Hematopoietic multipotent progenitor cell treated with erythropoietin and hydrocortisone succinate and interleukin-3 and kit ligand, for 8 days (in vitro differentiated cells): ENCODE measurements at regions not wholly inside any gene's neighbourhood (a gene's known extent, or its start where the extent isn't known, plus 50 kb on each side); places are given as distances from the start of the nearest gene placed in this dataset.
"Not testable (repeated sequence)": the region's sequence is repeated elsewhere in the genome, so short reads cannot be mapped to it uniquely, and the experiment has no call there.

Experiments
- DNase-seq: peaks from one replicate; pipeline ENCODE4 v3.0.0-alpha.2; 2015

GRCh38 chr14:106235356-106236159 lies 709.2 kb downstream of the TMEM121 start:
- DNase-seq, result peak; percentile 37

- DNase-seq, result no peak
These were observed 722.2 kb downstream of the TMEM121 start for GRCh38 chr14:106248321-106249192.

GRCh38 chr14:106253995-106254394 lies 727.6 kb downstream of the TMEM121 start:
- not testable (repeated sequence) for DNase-seq

GRCh38 chr14:106257569-106257994 lies 731.2 kb downstream of the TMEM121 start:
- DNase-seq, result peak; percentile 52

- peak; percentile 51 for DNase-seq
These were observed 741.8 kb downstream of the TMEM121 start for GRCh38 chr14:106268013-106268727.

GRCh38 chr14:106269029-106269428 lies 742.6 kb downstream of the TMEM121 start:
- DNase-seq, result no peak

GRCh38 chr14:106269451-106270204 lies 743.2 kb downstream of the TMEM121 start:
- DNase-seq, result no peak

- not testable (repeated sequence) for DNase-seq
These were observed 744.2 kb downstream of the TMEM121 start for GRCh38 chr14:106270476-106271121.

GRCh38 chr14:106276326-106277267 lies 750.2 kb downstream of the TMEM121 start:
- no peak for DNase-seq

GRCh38 chr14:106277503-106277902 lies 751.1 kb downstream of the TMEM121 start:
- peak; percentile 9 for DNase-seq

GRCh38 chr14:106280876-106281275 lies 754.5 kb downstream of the TMEM121 start:
- no peak for DNase-seq

- peak; percentile 30 for DNase-seq
These were observed 760.4 kb downstream of the TMEM121 start for GRCh38 chr14:106286697-106287290.

- DNase-seq, result no peak
These were observed 761.1 kb downstream of the TMEM121 start for GRCh38 chr14:106287506-106287905.

GRCh38 chr14:106291626-106292025 lies 765.2 kb downstream of the TMEM121 start:
- DNase-seq, result no peak

- DNase-seq, result no peak
These were observed 767.9 kb downstream of the TMEM121 start for GRCh38 chr14:106294324-106294723.

- not testable (repeated sequence) for DNase-seq
These were observed 774.6 kb downstream of the TMEM121 start for GRCh38 chr14:106300951-106301510.

GRCh38 chr14:106301609-106302008 lies 775.2 kb downstream of the TMEM121 start:
- DNase-seq, result not testable (repeated sequence)

- DNase-seq, result no peak
These were observed 776.3 kb downstream of the TMEM121 start for GRCh38 chr14:106302661-106303060.

- no peak for DNase-seq
These were observed 777.9 kb downstream of the TMEM121 start for GRCh38 chr14:106304271-106304670.
